Astrocyte (in vitro differentiated cells and primary cell): ENCODE measurements at regions not wholly inside any gene's neighbourhood (a gene's known extent, or its start where the extent isn't known, plus 50 kb on each side); places are given as distances from the start of the nearest gene placed in this dataset.

Source experiments
- DNase-seq: peaks from one replicate; pipeline ENCODE4 v3.0.0-alpha.2; 2010; ENCODE audit warnings: low read depth
- FAIRE-seq: peaks from 2 replicates; lab custom pipeline; 2011; peaks lifted over from hg19 to GRCh38; lab: Jason Lieb, UNC
- H2AFZ ChIP-seq: 2 replicates; pipeline ENCODE4 v1.6.0; 2012; ENCODE audit warnings: low read depth, low read length, inconsistent platforms
- H3K27ac ChIP-seq: 2 replicates; pipeline ENCODE4 v1.5.1; 2011; ENCODE audit warnings: low read depth, low read length, inconsistent platforms
- H3K27me3 ChIP-seq: 2 replicates; pipeline ENCODE4 v1.6.0; 2011; ENCODE audit warnings: low read length, inconsistent platforms; ENCODE audit not compliant: insufficient read depth
- H3K36me3 ChIP-seq: 2 replicates; pipeline ENCODE4 v1.5.1; 2011; ENCODE audit warnings: low read length, inconsistent platforms; ENCODE audit not compliant: insufficient read depth
- H3K4me1 ChIP-seq: 2 replicates; pipeline ENCODE4 v1.5.1; 2011; ENCODE audit warnings: low read length, inconsistent platforms; ENCODE audit not compliant: insufficient read depth
- H3K4me2 ChIP-seq: 2 replicates; pipeline ENCODE4 v1.6.0; 2012; ENCODE audit warnings: low read length, inconsistent platforms
- H3K4me3 ChIP-seq: 2 replicates; pipeline ENCODE4 v1.5.1; 2011; ENCODE audit warnings: low read depth, mild to moderate bottlenecking, low read length, inconsistent platforms; ENCODE audit not compliant: insufficient read depth
- H3K79me2 ChIP-seq: 2 replicates; pipeline ENCODE4 v1.6.0; 2012; ENCODE audit warnings: mild to moderate bottlenecking, low read length, inconsistent platforms; ENCODE audit not compliant: insufficient read depth
- H3K9ac ChIP-seq: 2 replicates; pipeline ENCODE4 v1.6.0; 2012; ENCODE audit warnings: mild to moderate bottlenecking, low read length, inconsistent platforms
- H3K9me3 ChIP-seq: 2 replicates; pipeline ENCODE4 v1.5.1; 2012; ENCODE audit warnings: low read depth, mild to moderate bottlenecking, low read length, inconsistent platforms; ENCODE audit not compliant: insufficient read depth
- H4K20me1 ChIP-seq: 2 replicates; pipeline ENCODE4 v1.6.0; 2012; ENCODE audit warnings: low read length, inconsistent platforms; ENCODE audit not compliant: insufficient read depth
- H3K27ac Mint-ChIP-seq: one replicate; pipeline ENCODE4 v1.8.0; 2021; ENCODE audit warnings: mild to moderate bottlenecking, mixed read lengths; ENCODE audit not compliant: unreplicated experiment
- H3K27me3 Mint-ChIP-seq: one replicate; pipeline ENCODE4 v1.8.0; 2021; ENCODE audit warnings: low read depth, mixed read lengths; ENCODE audit not compliant: unreplicated experiment
- H3K36me3 Mint-ChIP-seq: one replicate; pipeline ENCODE4 v1.8.0; 2021; ENCODE audit warnings: low read depth, mixed read lengths; ENCODE audit not compliant: unreplicated experiment
- H3K4me1 Mint-ChIP-seq: one replicate; pipeline ENCODE4 v1.8.0; 2021; ENCODE audit warnings: low read depth, mixed read lengths; ENCODE audit not compliant: unreplicated experiment
- H3K4me3 Mint-ChIP-seq: one replicate; pipeline ENCODE4 v1.8.0; 2021; ENCODE audit warnings: mild to moderate bottlenecking, moderate library complexity, mixed read lengths; ENCODE audit not compliant: unreplicated experiment
- H3K9me3 Mint-ChIP-seq: one replicate; pipeline ENCODE4 v1.8.0; 2021; ENCODE audit warnings: mild to moderate bottlenecking, mixed read lengths; ENCODE audit not compliant: unreplicated experiment
- EZH2 ChIP-seq: IDR thresholded peaks from 2 replicates; pipeline ENCODE4 v1.6.1; 2012; ENCODE audit warnings: mild to moderate bottlenecking, low read length, inconsistent platforms; ENCODE audit not compliant: insufficient read depth
- TF ChIP-seq, protein P1 (sequence below): IDR thresholded peaks from 2 replicates; pipeline ENCODE4 v1.5.1; 2011; ENCODE audit warnings: low read depth, mild to moderate bottlenecking, inconsistent platforms, low read length, moderate library complexity; ENCODE audit not compliant: insufficient read depth

DNA sequence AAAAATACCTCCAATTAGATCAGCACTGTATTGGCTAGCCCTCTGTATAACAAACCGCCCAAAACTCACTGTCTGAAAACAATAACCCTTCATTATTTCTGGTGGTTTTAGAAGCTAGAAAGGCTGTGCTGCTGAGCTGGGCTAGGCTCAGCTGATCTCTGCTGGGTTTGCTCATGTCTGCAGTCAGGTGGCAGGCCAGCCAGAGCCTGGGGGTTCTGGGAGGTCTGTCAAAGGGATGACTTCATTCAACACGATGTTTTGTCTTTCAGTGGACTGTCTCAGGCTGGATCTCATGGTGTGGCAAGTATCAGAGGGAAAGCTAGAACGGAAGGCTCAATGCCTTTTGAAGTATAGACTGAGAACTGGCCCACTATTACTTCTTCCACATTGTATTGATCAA is 335.1 kb upstream of the DMAC1 start:
- no peaks in the 10 kb centered on the region for H3K9me3 ChIP-seq
- H3K4me1 ChIP-seq: no peaks in the 10 kb centered on the region
- no peak overlapping the region for H3K9ac ChIP-seq
- H3K79me2 ChIP-seq: no peaks in the 10 kb centered on the region
- DNase-seq (no peak), FAIRE-seq (no peak)
- no peak overlapping the region for H3K27ac ChIP-seq
- H3K36me3 ChIP-seq: no peaks in the 10 kb centered on the region
- Mint-ChIP-seq H3K27ac (no peak overlapping the region), H3K9me3 (no peaks in the 10 kb centered on the region), H3K4me3 (no peak overlapping the region), H3K36me3 (no peaks in the 10 kb centered on the region), H3K27me3 (no peaks in the 10 kb centered on the region), H3K4me1 (no peaks in the 10 kb centered on the region)
- H2AFZ ChIP-seq: no peak overlapping the region
- no peaks in the 10 kb centered on the region for H3K27me3 ChIP-seq
- H4K20me1 ChIP-seq: no peaks in the 10 kb centered on the region
- no peak overlapping the region for H3K4me2 ChIP-seq
- no peak overlapping the region for H3K4me3 ChIP-seq
- TF ChIP-seq, protein P1, sequence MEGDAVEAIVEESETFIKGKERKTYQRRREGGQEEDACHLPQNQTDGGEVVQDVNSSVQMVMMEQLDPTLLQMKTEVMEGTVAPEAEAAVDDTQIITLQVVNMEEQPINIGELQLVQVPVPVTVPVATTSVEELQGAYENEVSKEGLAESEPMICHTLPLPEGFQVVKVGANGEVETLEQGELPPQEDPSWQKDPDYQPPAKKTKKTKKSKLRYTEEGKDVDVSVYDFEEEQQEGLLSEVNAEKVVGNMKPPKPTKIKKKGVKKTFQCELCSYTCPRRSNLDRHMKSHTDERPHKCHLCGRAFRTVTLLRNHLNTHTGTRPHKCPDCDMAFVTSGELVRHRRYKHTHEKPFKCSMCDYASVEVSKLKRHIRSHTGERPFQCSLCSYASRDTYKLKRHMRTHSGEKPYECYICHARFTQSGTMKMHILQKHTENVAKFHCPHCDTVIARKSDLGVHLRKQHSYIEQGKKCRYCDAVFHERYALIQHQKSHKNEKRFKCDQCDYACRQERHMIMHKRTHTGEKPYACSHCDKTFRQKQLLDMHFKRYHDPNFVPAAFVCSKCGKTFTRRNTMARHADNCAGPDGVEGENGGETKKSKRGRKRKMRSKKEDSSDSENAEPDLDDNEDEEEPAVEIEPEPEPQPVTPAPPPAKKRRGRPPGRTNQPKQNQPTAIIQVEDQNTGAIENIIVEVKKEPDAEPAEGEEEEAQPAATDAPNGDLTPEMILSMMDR: no peak
- TF ChIP-seq EZH2: no peak

DNA sequence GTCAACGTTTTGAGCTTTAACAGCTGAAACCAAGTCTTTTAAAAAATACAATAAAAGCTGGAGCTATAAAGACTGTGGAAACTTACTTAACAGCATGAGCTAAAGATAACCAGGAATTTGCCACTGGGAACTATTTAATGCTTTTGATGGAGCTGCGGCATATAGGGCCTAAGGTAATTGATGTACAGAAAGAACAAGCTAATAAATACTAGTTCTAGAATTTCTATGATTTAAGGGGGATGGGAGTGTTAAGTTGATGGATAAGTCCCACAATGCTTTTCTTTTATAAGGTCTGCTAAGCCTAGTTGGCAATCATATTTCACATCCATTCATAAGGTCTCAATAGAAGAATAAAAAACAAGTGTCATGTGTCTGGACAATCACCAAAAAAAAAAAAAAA is 334.0 kb upstream of the DMAC1 start:
- H3K36me3 Mint-ChIP-seq: no peaks in the 10 kb centered on the region
- H4K20me1 ChIP-seq: no peaks in the 10 kb centered on the region
- TF ChIP-seq, protein P1: no peak
- TF ChIP-seq EZH2: no peak

DNA sequence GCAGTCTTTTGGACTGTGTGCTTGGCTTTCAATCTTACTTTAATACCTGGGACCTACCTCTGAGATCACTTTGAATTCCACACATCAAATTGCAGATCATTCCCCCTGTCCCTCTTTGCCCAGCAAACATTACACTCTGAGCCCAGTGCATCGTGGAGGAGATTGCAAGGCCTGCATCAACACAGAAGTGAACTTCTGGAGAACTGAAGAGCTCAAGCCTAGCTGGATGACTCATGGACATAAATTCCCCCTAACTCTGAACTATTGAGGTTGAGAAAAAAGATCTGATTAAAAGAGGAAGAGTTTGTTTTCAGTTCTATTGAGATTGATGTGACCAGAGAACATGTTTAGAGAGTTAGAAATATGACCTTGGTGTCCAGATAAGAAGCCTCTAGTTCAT is 316.0 kb upstream of the DMAC1 start:
- FAIRE-seq (no peak), DNase-seq (no peak)
- H3K4me1 Mint-ChIP-seq: peaks cover 3% of the 10 kb centered on the region
- no peak for TF ChIP-seq EZH2
- TF ChIP-seq, protein P1: no peak
- no peaks in the 10 kb centered on the region for H3K4me1 ChIP-seq
- H3K36me3 Mint-ChIP-seq: no peaks in the 10 kb centered on the region
- H3K9me3 Mint-ChIP-seq: no peaks in the 10 kb centered on the region
- no peaks in the 10 kb centered on the region for H3K9me3 ChIP-seq
- H3K9ac ChIP-seq: no peak overlapping the region
- H3K36me3 ChIP-seq: no peaks in the 10 kb centered on the region
- H3K27me3 ChIP-seq: no peaks in the 10 kb centered on the region
- H3K4me3 Mint-ChIP-seq: no peak overlapping the region
- H3K4me3 ChIP-seq: no peak overlapping the region
- no peaks in the 10 kb centered on the region for H3K27me3 Mint-ChIP-seq
- H3K79me2 ChIP-seq: no peaks in the 10 kb centered on the region
- no peak overlapping the region for H2AFZ ChIP-seq
- no peak overlapping the region for H3K27ac Mint-ChIP-seq
- no peak overlapping the region for H3K27ac ChIP-seq
- no peak overlapping the region for H3K4me2 ChIP-seq
- H4K20me1 ChIP-seq: no peaks in the 10 kb centered on the region

More for the DNA sequence above, 334.0 kb upstream of the DMAC1 start:
- Histone ChIP-seq H3K27me3 (no peaks in the 10 kb centered on the region), H3K27ac (no peak overlapping the region), H3K4me3 (no peak overlapping the region), H3K36me3 (no peaks in the 10 kb centered on the region), H3K79me2 (no peaks in the 10 kb centered on the region), H3K9me3 (no peaks in the 10 kb centered on the region), H3K4me2 (no peak overlapping the region), H3K4me1 (no peaks in the 10 kb centered on the region), H3K9ac (no peak overlapping the region), H2AFZ (no peak overlapping the region)
- H3K4me3 Mint-ChIP-seq: no peak overlapping the region
- FAIRE-seq (no peak), DNase-seq (no peak)
- no peaks in the 10 kb centered on the region for H3K4me1 Mint-ChIP-seq
- no peaks in the 10 kb centered on the region for H3K27me3 Mint-ChIP-seq
- no peaks in the 10 kb centered on the region for H3K9me3 Mint-ChIP-seq
- H3K27ac Mint-ChIP-seq: no peak overlapping the region
